ENCODE measurements at regions not wholly inside any gene's neighbourhood (a gene's known extent, or its start where the extent isn't known, plus 50 kb on each side); places are given as distances from the start of the nearest gene placed in this dataset.

DNA sequence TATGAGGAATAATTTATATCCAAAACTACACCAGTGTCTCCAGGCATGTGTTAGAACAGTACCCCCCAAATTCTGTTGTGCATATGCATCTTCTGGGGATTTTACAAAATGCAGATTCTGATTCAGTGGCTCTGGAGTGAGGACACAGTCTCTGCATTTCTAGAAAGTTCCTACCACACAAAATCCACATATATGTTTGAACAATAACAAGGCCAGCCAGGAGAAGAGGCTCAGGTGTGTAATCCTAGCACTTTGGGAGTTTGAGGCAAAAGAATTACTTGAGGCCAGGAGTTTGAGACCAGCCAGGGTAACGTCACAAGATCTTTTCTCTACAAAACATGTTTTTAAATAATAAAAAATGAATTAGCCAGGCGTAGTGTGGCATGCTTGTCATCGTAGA lies 84.9 kb downstream of the ZNF280B start:
- DNase-seq, result no peak

GRCh38 chr22:22424210-22424800 lies 84.2 kb downstream of the ZNF280B start:
- no peak for DNase-seq

- DNase-seq, result no peak
These were observed 83.6 kb downstream of the ZNF280B start for GRCh38 chr22:22424956-22425355.

GRCh38 chr22:22425356-22425755 lies 83.2 kb downstream of the ZNF280B start:
- DNase-seq, result no peak

DNA sequence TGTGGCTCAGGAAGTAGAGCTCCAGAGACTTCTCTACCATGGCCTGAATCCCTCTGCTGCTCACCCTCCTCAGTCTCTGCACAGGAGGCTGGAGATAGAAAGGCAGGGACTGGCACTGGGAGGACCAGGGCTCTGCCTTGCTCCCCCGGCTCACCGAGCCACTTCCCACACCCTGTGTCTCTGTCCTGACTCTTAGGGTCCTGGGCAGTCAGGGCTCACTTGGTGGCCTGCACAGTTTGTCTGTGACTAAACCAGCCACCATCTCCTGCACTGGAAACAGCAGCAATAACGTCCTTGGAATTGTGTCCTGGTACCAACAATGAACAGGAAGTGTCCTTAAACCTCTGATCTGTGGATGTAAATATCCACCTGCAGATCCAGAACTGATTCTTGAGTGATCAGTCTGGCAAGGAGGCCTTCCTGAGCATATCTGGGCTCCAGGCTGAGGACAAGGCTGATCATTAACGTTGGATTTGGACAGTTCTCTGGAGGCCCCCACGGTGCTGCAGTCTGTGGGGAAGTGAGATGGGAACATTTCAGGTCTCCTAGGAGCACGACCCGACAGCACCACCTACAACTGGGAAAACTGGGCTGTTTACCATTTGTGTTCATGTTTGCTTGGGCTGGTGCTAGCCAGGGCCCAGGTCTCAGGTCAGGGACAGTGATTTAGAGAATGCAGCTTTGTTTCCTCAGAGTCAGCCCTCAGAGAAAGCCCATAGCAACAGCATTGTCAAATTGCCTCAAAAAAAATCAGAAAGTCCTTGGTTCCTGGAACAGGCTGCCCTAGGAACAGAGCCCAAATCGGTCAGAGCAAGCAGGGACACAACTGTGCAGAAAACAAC lies 82.5 kb downstream of the ZNF280B start:
- DNase-seq, result no peak

DNA sequence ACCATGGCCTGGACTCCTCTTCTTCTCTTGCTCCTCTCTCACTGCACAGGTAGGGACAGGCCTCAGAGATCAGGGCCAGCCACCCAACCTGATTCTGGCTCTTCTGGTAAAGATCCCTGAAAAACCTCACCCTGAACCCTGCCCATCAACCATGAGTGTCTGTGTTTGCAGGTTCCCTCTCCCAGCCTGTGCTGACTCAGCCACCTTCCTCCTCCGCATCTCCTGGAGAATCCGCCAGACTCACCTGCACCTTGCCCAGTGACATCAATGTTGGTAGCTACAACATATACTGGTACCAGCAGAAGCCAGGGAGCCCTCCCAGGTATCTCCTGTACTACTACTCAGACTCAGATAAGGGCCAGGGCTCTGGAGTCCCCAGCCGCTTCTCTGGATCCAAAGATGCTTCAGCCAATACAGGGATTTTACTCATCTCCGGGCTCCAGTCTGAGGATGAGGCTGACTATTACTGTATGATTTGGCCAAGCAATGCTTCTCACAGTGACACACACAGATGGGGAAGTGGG lies 80.9 kb downstream of the ZNF280B start:
- no peak for DNase-seq

- no peak for DNase-seq
These were observed 80.1 kb downstream of the ZNF280B start for GRCh38 chr22:22428222-22429098.

- no peak for DNase-seq
These were observed 79.0 kb downstream of the ZNF280B start for GRCh38 chr22:22429369-22430108.

- no peak for DNase-seq
These were observed 78.3 kb downstream of the ZNF280B start for GRCh38 chr22:22430111-22430820.

GRCh38 chr22:22431271-22432220 lies 77.0 kb downstream of the ZNF280B start:
- no peak for DNase-seq

GRCh38 chr22:22432479-22432878 lies 76.1 kb downstream of the ZNF280B start:
- no peak for DNase-seq

DNA sequence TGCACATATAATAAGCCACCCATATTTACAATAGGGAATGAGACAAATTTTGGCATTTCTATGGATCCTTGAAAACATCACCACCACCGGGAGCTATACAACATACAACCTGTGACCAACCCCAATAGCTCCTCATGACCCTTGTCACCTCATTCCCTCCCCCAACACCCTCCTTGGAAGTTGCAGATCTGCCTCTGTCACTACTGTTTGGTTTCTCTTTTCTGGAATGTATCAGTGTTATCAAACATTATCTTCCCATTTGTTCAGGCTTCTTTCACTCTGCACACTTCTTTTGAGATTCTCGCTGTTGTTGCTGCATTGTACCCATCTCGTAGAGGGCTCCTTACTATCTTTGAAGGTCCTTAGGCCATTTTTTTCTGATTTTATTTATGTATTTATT lies 75.6 kb downstream of the ZNF280B start:
- DNase-seq, result no peak

DNA sequence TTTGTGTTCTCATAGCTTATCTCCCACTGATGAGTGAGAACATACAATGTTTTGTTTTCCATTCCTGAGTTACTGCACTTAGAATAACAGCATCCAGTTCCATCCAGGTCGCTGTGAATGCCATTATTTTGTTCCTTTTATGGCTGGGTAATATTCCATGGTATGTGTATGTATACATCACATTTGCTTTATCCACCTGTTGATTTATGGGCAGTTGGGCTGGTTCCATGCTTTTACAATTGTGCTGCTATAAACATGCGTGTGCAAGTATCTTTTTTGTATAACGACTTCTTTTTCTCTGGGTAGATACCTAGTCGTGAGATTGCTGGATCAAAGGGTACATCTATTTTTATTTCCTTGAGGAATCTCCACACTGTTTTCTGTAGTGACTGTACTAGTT lies 74.8 kb downstream of the ZNF280B start:
- DNase-seq, result no peak

Measured in NCI-H526 treated with DMSO at 0.1 percent for 48 hours (cell line).